BE2C (cell line): ENCODE measurements at regions not wholly inside any gene's neighbourhood (a gene's known extent, or its start where the extent isn't known, plus 50 kb on each side); places are given as distances from the start of the nearest gene placed in this dataset.
A peak's percentile ranks its signal among the peaks of the same experiment; 100 is the strongest.

ENCODE experiments used
- DNase-seq: peaks from one replicate; pipeline ENCODE4 v3.0.0-alpha.2; 2020
- H3K27me3 ChIP-seq: fragments of 250-450 bp; sonication (Bioruptor Pico); 2 replicates; pipeline ENCODE4 v1.5.1; 2020; ENCODE audit warnings: mild to moderate bottlenecking
- H3K36me3 ChIP-seq: fragments of 250-450 bp; sonication (Bioruptor Pico); 2 replicates; pipeline ENCODE4 v1.5.1; 2020; ENCODE audit warnings: mild to moderate bottlenecking
- H3K4me1 ChIP-seq: fragments of 250-450 bp; sonication (Bioruptor Pico); 2 replicates; pipeline ENCODE4 v1.5.1; 2020
- H3K4me3 ChIP-seq: 2 replicates; pipeline ENCODE4 v1.5.1; 2011; ENCODE audit warnings: low read depth, low read length
- H3K9me3 ChIP-seq: fragments of 250-450 bp; sonication (Bioruptor Pico); 2 replicates; pipeline ENCODE4 v1.5.1; 2020
- TF ChIP-seq, protein P1 (sequence below): IDR thresholded peaks from 2 replicates; pipeline ENCODE4 v1.5.1; 2012; ENCODE audit warnings: mild to moderate bottlenecking, low read depth, low read length

- TF ChIP-seq, protein P1, sequence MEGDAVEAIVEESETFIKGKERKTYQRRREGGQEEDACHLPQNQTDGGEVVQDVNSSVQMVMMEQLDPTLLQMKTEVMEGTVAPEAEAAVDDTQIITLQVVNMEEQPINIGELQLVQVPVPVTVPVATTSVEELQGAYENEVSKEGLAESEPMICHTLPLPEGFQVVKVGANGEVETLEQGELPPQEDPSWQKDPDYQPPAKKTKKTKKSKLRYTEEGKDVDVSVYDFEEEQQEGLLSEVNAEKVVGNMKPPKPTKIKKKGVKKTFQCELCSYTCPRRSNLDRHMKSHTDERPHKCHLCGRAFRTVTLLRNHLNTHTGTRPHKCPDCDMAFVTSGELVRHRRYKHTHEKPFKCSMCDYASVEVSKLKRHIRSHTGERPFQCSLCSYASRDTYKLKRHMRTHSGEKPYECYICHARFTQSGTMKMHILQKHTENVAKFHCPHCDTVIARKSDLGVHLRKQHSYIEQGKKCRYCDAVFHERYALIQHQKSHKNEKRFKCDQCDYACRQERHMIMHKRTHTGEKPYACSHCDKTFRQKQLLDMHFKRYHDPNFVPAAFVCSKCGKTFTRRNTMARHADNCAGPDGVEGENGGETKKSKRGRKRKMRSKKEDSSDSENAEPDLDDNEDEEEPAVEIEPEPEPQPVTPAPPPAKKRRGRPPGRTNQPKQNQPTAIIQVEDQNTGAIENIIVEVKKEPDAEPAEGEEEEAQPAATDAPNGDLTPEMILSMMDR, result no peak
- no peaks in the 10 kb centered on the region for H3K27me3 ChIP-seq
- no peak overlapping the region for H3K4me3 ChIP-seq
- no peaks in the 10 kb centered on the region for H3K9me3 ChIP-seq
- peaks cover 54% of the 10 kb centered on the region for H3K4me1 ChIP-seq
- H3K36me3 ChIP-seq, result no peaks in the 10 kb centered on the region
- no peak for DNase-seq
Measured at GRCh38 chr16:85419503-85420408, 193.4 kb upstream of the GSE1 start.

DNA sequence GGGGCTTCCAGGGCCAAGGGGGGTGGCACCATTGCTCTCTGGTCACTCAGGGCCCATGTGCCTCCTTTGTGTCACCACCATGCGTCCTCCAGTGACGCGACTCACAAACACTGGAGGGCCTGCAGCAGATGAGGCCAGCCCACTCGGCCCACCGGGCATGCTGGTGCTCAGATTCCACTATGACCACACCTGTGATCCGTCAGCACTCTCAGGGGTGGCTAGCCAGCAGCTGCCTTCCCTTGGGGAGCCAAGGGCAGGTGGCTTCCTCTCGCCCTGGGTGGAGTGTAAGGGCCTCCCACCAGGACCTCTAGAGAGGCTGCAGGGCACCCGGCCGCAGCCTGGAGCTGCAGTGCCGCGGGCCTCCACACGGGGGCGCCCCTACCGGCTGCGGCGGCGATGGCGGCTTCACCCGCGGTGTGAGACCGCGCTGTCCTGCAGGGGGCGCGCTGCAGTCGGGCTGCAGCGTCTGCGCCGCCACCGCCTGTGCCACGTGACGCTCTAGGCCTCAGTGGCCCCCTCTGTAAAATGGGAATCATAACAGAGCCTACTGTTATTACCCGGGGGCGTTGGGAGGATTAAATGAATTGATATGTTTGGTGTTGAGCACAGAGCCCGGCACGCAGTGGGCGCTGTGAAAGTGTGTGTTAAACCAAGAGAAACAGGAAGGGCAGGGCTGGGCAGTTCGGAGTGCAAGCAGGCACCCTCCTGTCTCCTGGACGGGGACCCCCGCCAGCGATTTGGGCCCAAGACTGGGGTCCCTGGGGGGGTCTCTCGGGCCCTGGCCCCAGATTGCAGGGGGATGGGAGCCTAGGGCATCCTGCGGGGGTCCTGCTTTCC lies 192.4 kb upstream of the GSE1 start:
- Histone ChIP-seq H3K9me3 (no peaks in the 10 kb centered on the region), H3K27me3 (no peaks in the 10 kb centered on the region), H3K36me3 (no peaks in the 10 kb centered on the region), H3K4me1 (peaks cover 49% of the 10 kb centered on the region), H3K4me3 (no peak overlapping the region)
- DNase-seq, result peak; percentile 17
- TF ChIP-seq, protein P1, result peak; percentile 49

GRCh38 chr16:85421338-85422195 lies 191.6 kb upstream of the GSE1 start:
- H3K4me3 ChIP-seq, result no peak overlapping the region
- TF ChIP-seq, protein P1, result no peak
- no peaks in the 10 kb centered on the region for H3K27me3 ChIP-seq

GRCh38 chr16:85422196-85422631 lies 190.9 kb upstream of the GSE1 start:
- TF ChIP-seq, protein P1, result no peak
- DNase-seq, result peak; percentile 25
- Histone ChIP-seq H3K27me3 (no peaks in the 10 kb centered on the region), H3K9me3 (no peaks in the 10 kb centered on the region), H3K4me1 (peaks cover 37% of the 10 kb centered on the region), H3K36me3 (no peaks in the 10 kb centered on the region), H3K4me3 (no peak overlapping the region)

More at GRCh38 chr16:85421338-85422195, 191.6 kb upstream of the GSE1 start:
- no peaks in the 10 kb centered on the region for H3K36me3 ChIP-seq
- H3K4me1 ChIP-seq, result peaks cover 41% of the 10 kb centered on the region
- peak; percentile 8 for DNase-seq
- no peaks in the 10 kb centered on the region for H3K9me3 ChIP-seq

DNA sequence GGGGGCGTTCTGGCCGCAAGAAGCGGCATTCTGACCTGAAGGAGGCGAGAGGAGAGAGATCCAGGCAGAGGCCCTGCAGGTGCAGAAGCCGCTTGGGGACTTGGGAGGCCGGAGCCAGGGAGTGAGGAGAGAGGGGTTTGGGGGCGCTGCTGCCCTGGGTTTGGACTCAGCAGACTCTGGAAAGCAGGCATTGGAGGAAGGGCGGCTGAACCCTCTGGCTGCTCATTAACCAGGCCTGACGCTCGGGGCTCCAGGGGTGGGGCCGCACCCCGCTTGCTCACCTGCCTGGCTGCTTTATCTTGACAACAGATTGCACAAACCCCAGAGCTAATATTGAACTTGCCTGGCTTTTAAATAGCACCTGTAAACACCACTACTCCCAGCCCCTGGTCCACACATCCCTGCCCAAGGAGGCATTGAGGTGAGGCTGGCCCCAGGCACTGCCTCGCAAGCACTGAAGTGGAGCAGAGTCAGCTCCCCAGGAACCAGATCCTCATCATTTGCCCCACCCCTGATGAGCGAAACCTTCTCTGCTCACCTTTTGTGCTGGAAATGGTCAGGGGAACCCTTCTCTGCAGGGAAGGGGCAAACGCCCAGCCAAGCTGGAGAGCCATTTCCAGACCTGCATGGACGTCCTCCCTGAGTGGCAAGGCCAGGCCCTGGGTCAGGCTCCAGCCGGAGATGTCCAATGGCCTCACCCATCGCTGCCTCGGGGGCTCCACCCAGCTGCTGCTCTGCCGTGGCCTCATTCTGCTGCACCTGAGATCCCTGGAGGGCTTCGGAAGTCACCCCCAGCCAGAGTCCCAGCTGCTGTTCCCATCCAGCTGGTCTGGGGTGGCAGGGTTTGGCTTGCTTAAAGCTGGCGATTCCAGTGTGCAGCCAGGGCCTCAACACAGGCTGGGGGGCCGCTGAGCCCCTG lies 190.2 kb upstream of the GSE1 start:
- Histone ChIP-seq H3K27me3 (no peaks in the 10 kb centered on the region), H3K4me1 (peaks cover 32% of the 10 kb centered on the region), H3K9me3 (no peaks in the 10 kb centered on the region), H3K36me3 (no peaks in the 10 kb centered on the region), H3K4me3 (no peak overlapping the region)
- peak; percentile 11 for DNase-seq
- TF ChIP-seq, protein P1, result no peak
